Transverse colon (tissue), 4 donors: ENCODE measurements at regions not wholly inside any gene's neighbourhood (a gene's known extent, or its start where the extent isn't known, plus 50 kb on each side); places are given as distances from the start of the nearest gene placed in this dataset.

Source experiments
- DNase-seq: peaks from one replicate; pipeline ENCODE4 v3.0.0-alpha.2; 2019
- H3K27ac ChIP-seq, 4 donors: fragments of 200-600 bp; sonication (generic); 2 replicates each; pipeline ENCODE4 v1.5.1; 2016 to 2018; ENCODE audit warnings: inconsistent platforms in 4 of 4
- H3K27me3 ChIP-seq: fragments of 200-600 bp; sonication (generic); 2 replicates; pipeline ENCODE4 v1.5.1; 2017; ENCODE audit warnings: inconsistent platforms
- H3K36me3 ChIP-seq, 4 donors: fragments of 200-600 bp; sonication (generic); 2 replicates each; pipeline ENCODE4 v1.5.1; 2017 to 2019; ENCODE audit warnings: inconsistent platforms in 4 of 4
- H3K4me1 ChIP-seq, 4 donors: fragments of 200-600 bp; sonication (generic); 2 replicates each; pipeline ENCODE4 v1.5.1; 2017 to 2020; ENCODE audit warnings: inconsistent platforms in 4 of 4
- H3K4me3 ChIP-seq, 4 donors: fragments of 200-600 bp; sonication (generic); 1 replicate in 1 of 4; 2 replicates in 3 of 4; pipeline versions ENCODE4 v1.5.1 to v1.6.1; 2017 to 2019; ENCODE audit warnings: inconsistent platforms in 4 of 4
- H3K9me3 ChIP-seq, 2 donors: fragments of 200-600 bp; sonication (generic); 2 replicates each; pipeline ENCODE4 v1.5.1; 2017 to 2019; ENCODE audit warnings: inconsistent platforms in 2 of 2
- EP300 ChIP-seq: sonication (generic); formaldehyde crosslinking; IDR thresholded peaks from one replicate; pipeline ENCODE4 v1.6.1; 2017; ENCODE audit warnings: antibody characterized with exemption, low read depth
- POLR2A ChIP-seq: fragments of 450-650 bp; IDR thresholded peaks from one replicate; pipeline ENCODE4 v1.6.1; 2016; ENCODE audit warnings: antibody characterized with exemption, mild to moderate bottlenecking, moderate library complexity
- POLR2AphosphoS5 ChIP-seq, 3 donors: sonication (generic); formaldehyde crosslinking; IDR thresholded peaks; one replicate each; pipeline ENCODE4 v1.6.1; 2016; ENCODE audit warnings: antibody characterized with exemption in 3 of 3
- WGBS, 2 donors: methylation state at CpG; one replicate each; pipeline ENCODE4 v1.1.5; 2018; ENCODE audit warnings: low coverage in 1 of 2; 5-methylcytosine and 5-hydroxymethylcytosine counted together
- in situ Hi-C, 4 donors: fragments of 200-750 bp; cut with MboI; loops; one replicate each; pipeline versions ENCODE4 v1.15.0 to v1.15.1; 2017; ENCODE audit warnings: low sequenced_read_pairs in 3 of 4, low pct_ligation_motif_present in 1 of 4, low pct_unique_long_range_greater_than_20kb in 1 of 4
- intact Hi-C: fragments of 100-400 bp; cut with DNase I; formaldehyde crosslinking; loops from one replicate; pipeline ENCODE4 v1.15.1; 2023; ENCODE audit warnings: low total_unique reads
- TF ChIP-seq, protein P1 (sequence below), 5 experiments: fragments of 200-600 bp in 3 of 5; fragments of 450-650 bp in 2 of 5; sonication (generic) in 3 of 5; IDR thresholded peaks; 1 replicate in 2 of 5; 2 replicates in 3 of 5; pipeline ENCODE4 v1.5.1; 2016 to 2017; ENCODE audit warnings: antibody characterized with exemption in 5 of 5, inconsistent platforms in 3 of 5, mild to moderate bottlenecking in 2 of 5, moderate library complexity in 1 of 5

DNA sequence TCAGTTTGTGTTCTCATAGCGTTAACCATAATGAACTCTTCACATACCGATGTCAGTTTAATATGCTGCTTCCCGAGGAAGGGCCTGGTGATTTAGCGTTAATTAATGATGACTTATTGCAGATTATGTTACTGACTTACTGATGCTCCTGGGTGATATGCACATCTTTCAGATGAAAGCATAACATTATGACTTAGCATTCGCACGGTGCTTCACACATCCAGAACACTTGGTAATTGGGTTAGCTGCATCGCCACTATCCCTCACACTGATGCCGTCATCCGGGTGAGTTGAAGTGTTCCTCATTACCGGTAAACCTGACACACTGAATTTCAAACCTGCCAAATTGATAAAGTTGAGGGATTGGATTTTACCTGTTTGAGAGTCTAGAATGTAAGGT lies 239.0 kb upstream of the PODXL start:
- TF ChIP-seq POLR2AphosphoS5 (IDR thresholded peaks at IDR 0.05) (no peak), EP300 (no peak), POLR2A (no peak)
- TF ChIP-seq, protein P1, sequence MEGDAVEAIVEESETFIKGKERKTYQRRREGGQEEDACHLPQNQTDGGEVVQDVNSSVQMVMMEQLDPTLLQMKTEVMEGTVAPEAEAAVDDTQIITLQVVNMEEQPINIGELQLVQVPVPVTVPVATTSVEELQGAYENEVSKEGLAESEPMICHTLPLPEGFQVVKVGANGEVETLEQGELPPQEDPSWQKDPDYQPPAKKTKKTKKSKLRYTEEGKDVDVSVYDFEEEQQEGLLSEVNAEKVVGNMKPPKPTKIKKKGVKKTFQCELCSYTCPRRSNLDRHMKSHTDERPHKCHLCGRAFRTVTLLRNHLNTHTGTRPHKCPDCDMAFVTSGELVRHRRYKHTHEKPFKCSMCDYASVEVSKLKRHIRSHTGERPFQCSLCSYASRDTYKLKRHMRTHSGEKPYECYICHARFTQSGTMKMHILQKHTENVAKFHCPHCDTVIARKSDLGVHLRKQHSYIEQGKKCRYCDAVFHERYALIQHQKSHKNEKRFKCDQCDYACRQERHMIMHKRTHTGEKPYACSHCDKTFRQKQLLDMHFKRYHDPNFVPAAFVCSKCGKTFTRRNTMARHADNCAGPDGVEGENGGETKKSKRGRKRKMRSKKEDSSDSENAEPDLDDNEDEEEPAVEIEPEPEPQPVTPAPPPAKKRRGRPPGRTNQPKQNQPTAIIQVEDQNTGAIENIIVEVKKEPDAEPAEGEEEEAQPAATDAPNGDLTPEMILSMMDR (IDR thresholded peaks at IDR 0.05) = no peak
- 86 to 90% methylated on average over 7 to 10 of the region's 10 CpGs for WGBS, 2 donors
- intact Hi-C loops (no loop called here), in situ Hi-C loops (no loop called here)
- Histone ChIP-seq H3K4me1 (no peaks in the 10 kb centered on the region), H3K27ac (no peak overlapping the region), H3K36me3 (no peaks in the 10 kb centered on the region), H3K27me3 (no peaks in the 10 kb centered on the region), H3K4me3 (no peak overlapping the region), H3K9me3 (no peaks in the 10 kb centered on the region)
- DNase-seq = no peak

DNA sequence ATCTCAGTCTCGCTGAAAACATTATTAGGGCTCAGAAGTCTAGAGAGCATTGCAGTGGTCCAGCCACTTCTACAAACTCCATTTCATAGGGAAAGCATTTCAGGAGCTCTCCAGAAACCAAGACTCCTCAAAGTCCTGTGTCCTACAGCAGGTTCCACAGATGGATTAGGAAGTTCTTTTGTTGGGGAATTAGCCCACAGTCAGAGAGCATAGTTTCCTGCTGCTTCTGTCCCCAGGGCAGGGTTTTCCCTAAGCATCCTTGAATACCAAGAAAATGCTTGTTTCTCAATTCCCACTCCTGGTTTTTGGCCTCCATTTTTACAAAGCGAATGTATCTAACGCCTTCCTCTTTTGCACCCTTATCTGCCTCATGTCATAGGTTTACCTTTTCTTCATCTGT lies 235.9 kb upstream of the PODXL start:
- in situ Hi-C loops = no loop called here
- H3K4me3 ChIP-seq = no peak overlapping the region
- H3K4me1 ChIP-seq = no peaks in the 10 kb centered on the region
- H3K36me3 ChIP-seq = no peaks in the 10 kb centered on the region
- H3K27ac ChIP-seq = no peak overlapping the region
- TF ChIP-seq, protein P1 (IDR thresholded peaks at IDR 0.05) = no peak
- TF ChIP-seq EP300 (no peak), POLR2A (no peak)
- no peak for DNase-seq
- WGBS, 2 donors = 85 to 90% methylated on average over 3 of the region's 3 CpGs
- H3K9me3 ChIP-seq = no peaks in the 10 kb centered on the region
- intact Hi-C loops = no loop called here
- no peaks in the 10 kb centered on the region for H3K27me3 ChIP-seq

DNA sequence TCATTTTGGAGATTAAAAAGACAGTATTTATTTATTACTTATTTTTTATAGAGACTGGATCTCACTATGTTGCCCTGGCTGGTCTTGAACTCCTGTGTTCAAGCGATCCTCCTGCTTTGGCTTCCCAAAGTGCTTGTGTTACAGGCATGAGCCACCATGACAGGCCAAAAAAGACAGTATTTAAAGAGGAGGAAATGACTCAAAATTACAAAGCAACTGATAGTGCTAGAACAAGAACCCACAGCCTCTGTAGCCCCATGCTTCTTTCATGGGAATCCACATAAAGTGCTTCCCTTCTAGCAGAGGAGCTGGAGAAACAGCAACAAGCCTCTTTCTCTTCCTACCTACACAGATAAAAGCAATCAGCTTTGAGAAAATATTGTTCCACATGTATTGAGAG lies 230.7 kb upstream of the PODXL start:
- in situ Hi-C loops (no loop called here), intact Hi-C loops (no loop called here)
- H3K27ac ChIP-seq = no peak overlapping the region
- no peak overlapping the region for H3K4me3 ChIP-seq
- H3K36me3 ChIP-seq = no peaks in the 10 kb centered on the region
- 67 to 92% methylated on average over 1 of the region's 1 CpG for WGBS, 2 donors
- H3K9me3 ChIP-seq = no peaks in the 10 kb centered on the region
- DNase-seq = no peak
- no peak for TF ChIP-seq EP300
- TF ChIP-seq POLR2AphosphoS5 (IDR thresholded peaks at IDR 0.05) = no peak
- no peak for TF ChIP-seq POLR2A
- TF ChIP-seq, protein P1 (IDR thresholded peaks at IDR 0.05) = no peak
- H3K4me1 ChIP-seq = no peaks in the 10 kb centered on the region
- no peaks in the 10 kb centered on the region for H3K27me3 ChIP-seq

DNA sequence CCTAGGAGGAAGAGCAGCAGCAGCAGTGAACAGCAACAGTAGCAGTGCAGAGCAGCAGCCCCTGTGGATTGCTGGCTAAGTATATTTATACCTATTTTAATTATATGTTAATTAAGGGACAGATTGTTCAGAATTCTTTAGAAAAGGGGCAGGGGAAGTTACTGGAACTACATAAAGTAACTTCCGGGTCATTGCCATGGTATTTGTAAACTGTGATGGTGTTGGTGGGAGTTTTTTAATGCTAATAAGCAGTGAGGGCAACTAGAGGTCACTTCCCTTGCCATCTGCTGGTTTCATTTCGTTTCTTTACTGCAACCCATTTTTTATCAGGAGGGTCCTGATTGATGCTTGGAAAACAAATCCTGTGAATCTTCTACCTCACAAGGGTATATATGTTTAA lies 229.8 kb upstream of the PODXL start:
- Histone ChIP-seq H3K4me1 (no peaks in the 10 kb centered on the region), H3K27ac (no peak overlapping the region), H3K9me3 (no peaks in the 10 kb centered on the region), H3K36me3 (no peaks in the 10 kb centered on the region), H3K4me3 (no peak overlapping the region), H3K27me3 (no peaks in the 10 kb centered on the region)
- DNase-seq = no peak
- in situ Hi-C loops = no loop called here
- no peak for TF ChIP-seq EP300
- TF ChIP-seq, protein P1 (IDR thresholded peaks at IDR 0.05) = no peak
- TF ChIP-seq POLR2A = no peak
- TF ChIP-seq POLR2AphosphoS5 (IDR thresholded peaks at IDR 0.05) = no peak
- WGBS, 2 donors = 47 to 66% methylated on average over 2 of the region's 2 CpGs
- intact Hi-C loops = no loop called here
